SK-N-SH (cell line): ENCODE measurements at regions not wholly inside any gene's neighbourhood (a gene's known extent, or its start where the extent isn't known, plus 50 kb on each side); places are given as distances from the start of the nearest gene placed in this dataset.

ENCODE experiments used
- CTCF ChIA-PET: fragments of 300-600, 350-600 bp; formaldehyde crosslinking; extraction: SDS; loops from one replicate; lab custom pipeline; 2021; lab: Yijun Ruan, JAX
- POLR2A ChIA-PET: fragments of 350-600 bp; sonication (Branson Sonifier 250); formaldehyde crosslinking; extraction: SDS; loops from one replicate; lab custom pipeline; 2020; ENCODE audit warnings: antibody characterized with exemption, inconsistent platforms; lab: Yijun Ruan, JAX
- DNase-seq: peaks from one replicate; pipeline ENCODE4 v3.0.0; 2012
- H2AFZ ChIP-seq: fragments of 200-600 bp; sonication (generic); 2 replicates; pipeline ENCODE4 v1.8.1; 2016; ENCODE audit warnings: antibody characterized with exemption, mild to moderate bottlenecking, low read depth
- H3F3A ChIP-seq: fragments of 200-600 bp; sonication (generic); replicated peaks from 2 replicates; pipeline ENCODE3; 2016; ENCODE audit warnings: antibody characterized with exemption, mild to moderate bottlenecking; ENCODE audit not compliant: insufficient read depth
- H3K27ac ChIP-seq, 2 experiments: fragments of 200-500 bp in 1 of 2; fragments of 200-600 bp in 1 of 2; sonication (Bioruptor generic) in 1 of 2; sonication (generic), shearing (Covaris generic) in 1 of 2; 2 replicates each; pipeline versions ENCODE4 v1.5.1 to v1.6.1; 2014 to 2016; ENCODE audit warnings: low read depth in 2 of 2, inconsistent platforms in 1 of 2, low read length in 1 of 2, mild to moderate bottlenecking in 1 of 2, mixed read lengths in 1 of 2
- H3K27me3 ChIP-seq: fragments of 200-600 bp; sonication (generic), shearing (Covaris generic); 2 replicates; pipeline ENCODE4 v1.6.1; 2016; ENCODE audit warnings: mixed run types; ENCODE audit not compliant: insufficient read depth
- H3K36me3 ChIP-seq, 2 experiments: fragments of 200-500 bp in 1 of 2; fragments of 200-600 bp in 1 of 2; sonication (Bioruptor generic) in 1 of 2; sonication (generic) in 1 of 2; replicated peaks in 1 of 2; 2 replicates each; pipeline versions ENCODE3 to v1.5.1; 2014 to 2016; ENCODE audit warnings: low read length in 1 of 2, mild to moderate bottlenecking in 1 of 2; ENCODE audit not compliant: insufficient read depth in 2 of 2, control insufficient read depth in 1 of 2
- H3K4me1 ChIP-seq, 2 experiments: fragments of 200-500 bp in 1 of 2; fragments of 200-600 bp in 1 of 2; sonication (Bioruptor generic) in 1 of 2; sonication (generic), shearing (Covaris generic) in 1 of 2; 2 replicates each; pipeline versions ENCODE4 v1.5.1 to v1.6.1; 2014 to 2016; ENCODE audit warnings: low read depth in 1 of 2, low read length in 1 of 2, mixed run types in 1 of 2; ENCODE audit not compliant: insufficient read depth in 2 of 2, control insufficient read depth in 1 of 2
- H3K4me2 ChIP-seq: fragments of 200-600 bp; sonication (generic), shearing (Covaris generic); 2 replicates; pipeline ENCODE4 v1.6.1; 2017; ENCODE audit warnings: mixed run types
- H3K4me3 ChIP-seq, 2 experiments: fragments of 200-500 bp in 1 of 2; fragments of 200-600 bp in 1 of 2; sonication (Bioruptor generic) in 1 of 2; sonication (generic), shearing (Covaris generic) in 1 of 2; 2 replicates each; pipeline versions ENCODE4 v1.5.1 to v1.8.1; 2014 to 2016; ENCODE audit warnings: low read depth in 2 of 2, inconsistent platforms in 1 of 2, low read length in 1 of 2, mild to moderate bottlenecking in 1 of 2, mixed read lengths in 1 of 2, moderate library complexity in 1 of 2
- H3K79me2 ChIP-seq: fragments of 200-600 bp; sonication (generic); 2 replicates; pipeline ENCODE4 v1.8.1; 2017; ENCODE audit warnings: mild to moderate bottlenecking; ENCODE audit not compliant: insufficient read depth
- H3K9ac ChIP-seq: fragments of 200-600 bp; sonication (generic); 2 replicates; pipeline ENCODE4 v1.6.1; 2017; ENCODE audit warnings: mixed run types
- H3K9me2 ChIP-seq: fragments of 200-600 bp; sonication (generic); 2 replicates; pipeline ENCODE4 v1.6.1; 2017; ENCODE audit warnings: mixed run types
- H3K9me3 ChIP-seq: fragments of 200-600 bp; sonication (generic); 2 replicates; pipeline ENCODE4 v1.6.1; 2017; ENCODE audit warnings: mixed run types, mild to moderate bottlenecking, moderate library complexity
- H4K20me1 ChIP-seq: fragments of 200-600 bp; sonication (generic); 2 replicates; pipeline ENCODE4 v1.6.1; 2017; ENCODE audit warnings: mild to moderate bottlenecking, mixed run types; ENCODE audit not compliant: insufficient read depth
- CTCF ChIP-seq: fragments of 200-600 bp; sonication (generic); IDR thresholded peaks from 2 replicates; pipeline ENCODE4 v1.6.1; 2017; ENCODE audit warnings: antibody characterized with exemption, mild to moderate bottlenecking, moderate library complexity
- EZH2phosphoT487 ChIP-seq: fragments of 200-600 bp; sonication (generic); IDR thresholded peaks from 2 replicates; pipeline ENCODE4 v1.6.1; 2017; ENCODE audit warnings: low read depth, mixed run types, mild to moderate bottlenecking, antibody characterized with exemption, moderate library complexity, borderline replicate concordance
- FOXM1 ChIP-seq: IDR thresholded peaks from 2 replicates; pipeline ENCODE4 v1.4.0; 2012; ENCODE audit warnings: low read depth, mild to moderate bottlenecking
- GATA2 ChIP-seq: sonication (generic); formaldehyde crosslinking; IDR thresholded peaks from 2 replicates; pipeline ENCODE4 v1.5.0; 2020; ENCODE audit warnings: mild to moderate bottlenecking, missing genetic modification reagents
- JUND ChIP-seq: IDR thresholded peaks from 2 replicates; pipeline ENCODE4 v1.4.0; 2012
- MEF2A ChIP-seq: IDR thresholded peaks from 2 replicates; pipeline ENCODE4 v1.4.0; 2012; ENCODE audit warnings: low read depth, borderline replicate concordance
- MXI1 ChIP-seq: IDR thresholded peaks from 2 replicates; pipeline ENCODE4 v1.6.1; 2012; ENCODE audit warnings: mild to moderate bottlenecking, low read depth, low read length, improper control_type of control experiment
- RAD21 ChIP-seq: IDR thresholded peaks from 2 replicates; pipeline ENCODE4 v1.6.1; 2012; ENCODE audit warnings: mild to moderate bottlenecking, low read length
- RXRA ChIP-seq: IDR thresholded peaks from 2 replicates; pipeline ENCODE4 v1.4.0; 2012; ENCODE audit warnings: low read depth, mild to moderate bottlenecking, borderline replicate concordance
- SMC3 ChIP-seq: IDR thresholded peaks from 2 replicates; pipeline ENCODE4 v1.6.1; 2012; ENCODE audit warnings: low read depth, low read length, improper control_type of control experiment
- TEAD4 ChIP-seq: IDR thresholded peaks from 2 replicates; pipeline ENCODE4 v1.4.0; 2012; ENCODE audit warnings: mild to moderate bottlenecking, borderline replicate concordance; ENCODE audit not compliant: insufficient read depth
- USF1 ChIP-seq: IDR thresholded peaks from 2 replicates; pipeline ENCODE4 v1.4.0; 2012; ENCODE audit warnings: low read depth, borderline replicate concordance
- WGBS: methylation state at CpG from one replicate; pipeline ENCODE4 v1.1.6; 2017; ENCODE audit warnings: low lambda C conversion rate; 5-methylcytosine and 5-hydroxymethylcytosine counted together
- TF ChIP-seq, protein P1 (sequence below): IDR thresholded peaks from 2 replicates; pipeline ENCODE4 v1.4.0; 2012; ENCODE audit warnings: low read depth, borderline replicate concordance
- TF ChIP-seq, protein P2 (sequence below): IDR thresholded peaks from 2 replicates; pipeline ENCODE4 v1.4.0; 2012; ENCODE audit warnings: low read depth
- TF ChIP-seq, protein P3 (sequence below): fragments of 150-350 bp; IDR thresholded peaks from 2 replicates; pipeline ENCODE4 v1.6.1; 2016; ENCODE audit warnings: mild to moderate bottlenecking, low read depth, low read length

GRCh38 chr4:126737899-126738526 lies 894.7 kb upstream of the INTU start:
- no peaks in the 10 kb centered on the region for H4K20me1 ChIP-seq
- no peak for TF ChIP-seq RAD21
- TF ChIP-seq SMC3: no peak
- no peak for TF ChIP-seq GATA2
- no peak for TF ChIP-seq MXI1
- TF ChIP-seq MEF2A: no peak
- TF ChIP-seq, protein P1, sequence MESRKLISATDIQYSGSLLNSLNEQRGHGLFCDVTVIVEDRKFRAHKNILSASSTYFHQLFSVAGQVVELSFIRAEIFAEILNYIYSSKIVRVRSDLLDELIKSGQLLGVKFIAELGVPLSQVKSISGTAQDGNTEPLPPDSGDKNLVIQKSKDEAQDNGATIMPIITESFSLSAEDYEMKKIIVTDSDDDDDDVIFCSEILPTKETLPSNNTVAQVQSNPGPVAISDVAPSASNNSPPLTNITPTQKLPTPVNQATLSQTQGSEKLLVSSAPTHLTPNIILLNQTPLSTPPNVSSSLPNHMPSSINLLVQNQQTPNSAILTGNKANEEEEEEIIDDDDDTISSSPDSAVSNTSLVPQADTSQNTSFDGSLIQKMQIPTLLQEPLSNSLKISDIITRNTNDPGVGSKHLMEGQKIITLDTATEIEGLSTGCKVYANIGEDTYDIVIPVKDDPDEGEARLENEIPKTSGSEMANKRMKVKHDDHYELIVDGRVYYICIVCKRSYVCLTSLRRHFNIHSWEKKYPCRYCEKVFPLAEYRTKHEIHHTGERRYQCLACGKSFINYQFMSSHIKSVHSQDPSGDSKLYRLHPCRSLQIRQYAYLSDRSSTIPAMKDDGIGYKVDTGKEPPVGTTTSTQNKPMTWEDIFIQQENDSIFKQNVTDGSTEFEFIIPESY: no peak
- no peak for TF ChIP-seq EZH2phosphoT487
- TF ChIP-seq FOXM1: no peak
- TF ChIP-seq, protein P2, sequence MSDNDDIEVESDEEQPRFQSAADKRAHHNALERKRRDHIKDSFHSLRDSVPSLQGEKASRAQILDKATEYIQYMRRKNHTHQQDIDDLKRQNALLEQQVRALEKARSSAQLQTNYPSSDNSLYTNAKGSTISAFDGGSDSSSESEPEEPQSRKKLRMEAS: no peak
- no peak for TF ChIP-seq RXRA
- no peak for TF ChIP-seq USF1
- TF ChIP-seq CTCF: no peak
- TF ChIP-seq TEAD4: no peak
- no peak for TF ChIP-seq JUND
- TF ChIP-seq, protein P3, sequence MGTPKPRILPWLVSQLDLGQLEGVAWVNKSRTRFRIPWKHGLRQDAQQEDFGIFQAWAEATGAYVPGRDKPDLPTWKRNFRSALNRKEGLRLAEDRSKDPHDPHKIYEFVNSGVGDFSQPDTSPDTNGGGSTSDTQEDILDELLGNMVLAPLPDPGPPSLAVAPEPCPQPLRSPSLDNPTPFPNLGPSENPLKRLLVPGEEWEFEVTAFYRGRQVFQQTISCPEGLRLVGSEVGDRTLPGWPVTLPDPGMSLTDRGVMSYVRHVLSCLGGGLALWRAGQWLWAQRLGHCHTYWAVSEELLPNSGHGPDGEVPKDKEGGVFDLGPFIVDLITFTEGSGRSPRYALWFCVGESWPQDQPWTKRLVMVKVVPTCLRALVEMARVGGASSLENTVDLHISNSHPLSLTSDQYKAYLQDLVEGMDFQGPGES: no peak
- TF ChIP-seq, all 33 proteins: peak for 0
- Histone ChIP-seq H3K4me3 (no peak overlapping the region), H3K79me2 (no peaks in the 10 kb centered on the region), H3K4me2 (no peak overlapping the region), H3K9me3 (no peaks in the 10 kb centered on the region), H3F3A (no peaks in the 10 kb centered on the region), H3K27me3 (no peaks in the 10 kb centered on the region), H2AFZ (no peak overlapping the region), H3K9ac (no peak overlapping the region), H3K36me3 (no peaks in the 10 kb centered on the region), H3K27ac (no peak overlapping the region), H3K9me2 (no peaks in the 10 kb centered on the region), H3K4me1 (no peaks in the 10 kb centered on the region)
- CTCF ChIA-PET: no interaction called here
- no peak for DNase-seq
- POLR2A ChIA-PET: no interaction called here
- WGBS: 45% methylated on average over 4 of the region's 4 CpGs
